Mesenchymal stem cell (in vitro differentiated cells and primary cell): ENCODE measurements at regions not wholly inside any gene's neighbourhood (a gene's known extent, or its start where the extent isn't known, plus 50 kb on each side); places are given as distances from the start of the nearest gene placed in this dataset.
"Not testable (repeated sequence)": the region's sequence is repeated elsewhere in the genome, so short reads cannot be mapped to it uniquely, and the experiment has no call there.

Source experiments
- DNase-seq: peaks from one replicate; pipeline ENCODE4 v3.0.0-alpha.2; 2013
- H2AFZ ChIP-seq: one replicate; pipeline ENCODE4 v1.6.1; 2013; ENCODE audit warnings: low read depth, mild to moderate bottlenecking, control low read depth, inconsistent platforms, low read length, moderate library complexity
- H2AK5ac ChIP-seq: 2 replicates; pipeline ENCODE4 v1.6.1; 2013; ENCODE audit warnings: low read length, moderate library complexity, mild to moderate bottlenecking, inconsistent platforms; ENCODE audit not compliant: severe bottlenecking
- H2BK120ac ChIP-seq: one replicate; pipeline ENCODE4 v1.6.1; 2013; ENCODE audit warnings: low read depth, mild to moderate bottlenecking, inconsistent platforms, low read length, moderate library complexity
- H2BK12ac ChIP-seq, 2 experiments: one replicate each; pipeline ENCODE4 v1.6.1; 2013; ENCODE audit warnings: inconsistent platforms in 2 of 2, low read length in 2 of 2, mild to moderate bottlenecking in 2 of 2, moderate library complexity in 2 of 2, control low read depth in 1 of 2
- H2BK15ac ChIP-seq: one replicate; pipeline ENCODE4 v1.6.1; 2013; ENCODE audit warnings: mild to moderate bottlenecking, low read depth, inconsistent platforms; ENCODE audit not compliant: poor library complexity, severe bottlenecking
- H2BK5ac ChIP-seq: 2 replicates; pipeline ENCODE4 v1.6.1; 2013; ENCODE audit warnings: low read depth, mild to moderate bottlenecking, low read length, control low read depth, inconsistent platforms; ENCODE audit not compliant: poor library complexity, severe bottlenecking
- H3K14ac ChIP-seq, 2 experiments: one replicate each; pipeline ENCODE4 v1.6.1; 2013; ENCODE audit warnings: inconsistent platforms in 2 of 2, low read length in 2 of 2, control low read depth in 1 of 2, mild to moderate bottlenecking in 1 of 2, moderate library complexity in 1 of 2
- H3K18ac ChIP-seq, 2 experiments: one replicate each; pipeline ENCODE4 v1.6.1; 2013; ENCODE audit warnings: inconsistent platforms in 2 of 2, low read length in 2 of 2, control low read depth in 1 of 2, low read depth in 1 of 2, mild to moderate bottlenecking in 1 of 2
- H3K23ac ChIP-seq, 2 experiments: one replicate each; pipeline ENCODE4 v1.6.1; 2013; ENCODE audit warnings: inconsistent platforms in 2 of 2, low read length in 2 of 2, mild to moderate bottlenecking in 2 of 2, moderate library complexity in 2 of 2, control low read depth in 1 of 2
- H3K27ac ChIP-seq: 2 replicates; pipeline ENCODE4 v1.5.1; 2013; ENCODE audit warnings: mild to moderate bottlenecking, moderate library complexity, low read length, control low read depth, inconsistent platforms; ENCODE audit not compliant: poor library complexity, severe bottlenecking
- H3K27me3 ChIP-seq, 2 experiments: 2 replicates each; pipeline versions ENCODE4 v1.6.1 to v1.7.0; 2013; ENCODE audit warnings: low read length in 2 of 2, mild to moderate bottlenecking in 2 of 2, moderate library complexity in 2 of 2, control low read depth in 1 of 2, inconsistent platforms in 1 of 2; ENCODE audit not compliant: control insufficient read depth in 1 of 2, insufficient read depth in 1 of 2
- H3K36me3 ChIP-seq, 2 experiments: 2 replicates each; pipeline versions ENCODE4 v1.6.1 to v1.7.0; 2013; ENCODE audit warnings: low read length in 2 of 2, control low read depth in 1 of 2, inconsistent platforms in 1 of 2, low read depth in 1 of 2, mild to moderate bottlenecking in 1 of 2; ENCODE audit not compliant: insufficient read depth in 2 of 2, control insufficient read depth in 1 of 2
- H3K4ac ChIP-seq, 2 experiments: one replicate each; pipeline ENCODE4 v1.6.1; 2013; ENCODE audit warnings: inconsistent platforms in 2 of 2, low read length in 2 of 2, mild to moderate bottlenecking in 2 of 2, moderate library complexity in 2 of 2, control low read depth in 1 of 2, low read depth in 1 of 2
- H3K4me1 ChIP-seq: 2 replicates; pipeline ENCODE4 v1.6.1; 2013; ENCODE audit warnings: low read depth, low read length, control low read depth; ENCODE audit not compliant: control insufficient read depth, insufficient read depth
- H3K4me2 ChIP-seq: 2 replicates; pipeline ENCODE4 v1.6.1; 2013; ENCODE audit warnings: low read length, mild to moderate bottlenecking, inconsistent platforms; ENCODE audit not compliant: poor library complexity, severe bottlenecking
- H3K4me3 ChIP-seq, 2 experiments: 2 replicates each; pipeline versions ENCODE4 v1.5.1 to v1.7.0; 2013; ENCODE audit warnings: low read length in 2 of 2, mild to moderate bottlenecking in 2 of 2, control low read depth in 1 of 2, low read depth in 1 of 2; ENCODE audit not compliant: insufficient read depth in 1 of 2
- H3K79me1 ChIP-seq: replicated peaks from 2 replicates; pipeline ENCODE4 v1.6.1; 2013; ENCODE audit warnings: mild to moderate bottlenecking, control low read depth, low read length, inconsistent platforms; ENCODE audit not compliant: poor library complexity, severe bottlenecking
- H3K9ac ChIP-seq: 2 replicates; pipeline ENCODE4 v1.7.0; 2013; ENCODE audit warnings: mild to moderate bottlenecking, low read length, moderate library complexity
- H3K9me3 ChIP-seq: 2 replicates; pipeline ENCODE4 v1.7.0; 2013; ENCODE audit warnings: mild to moderate bottlenecking, low read length; ENCODE audit not compliant: control insufficient read depth
- H4K8ac ChIP-seq: one replicate; pipeline ENCODE4 v1.6.1; 2013; ENCODE audit warnings: inconsistent platforms, mild to moderate bottlenecking, low read length, moderate library complexity
- H4K91ac ChIP-seq: one replicate; pipeline ENCODE4 v1.6.1; 2013; ENCODE audit warnings: mild to moderate bottlenecking, low read length, inconsistent platforms
- WGBS: methylation state at CpG from one replicate; pipeline ENCODE4 v1.1.7; 2013; ENCODE audit warnings: mixed read lengths; 5-methylcytosine and 5-hydroxymethylcytosine counted together

DNA sequence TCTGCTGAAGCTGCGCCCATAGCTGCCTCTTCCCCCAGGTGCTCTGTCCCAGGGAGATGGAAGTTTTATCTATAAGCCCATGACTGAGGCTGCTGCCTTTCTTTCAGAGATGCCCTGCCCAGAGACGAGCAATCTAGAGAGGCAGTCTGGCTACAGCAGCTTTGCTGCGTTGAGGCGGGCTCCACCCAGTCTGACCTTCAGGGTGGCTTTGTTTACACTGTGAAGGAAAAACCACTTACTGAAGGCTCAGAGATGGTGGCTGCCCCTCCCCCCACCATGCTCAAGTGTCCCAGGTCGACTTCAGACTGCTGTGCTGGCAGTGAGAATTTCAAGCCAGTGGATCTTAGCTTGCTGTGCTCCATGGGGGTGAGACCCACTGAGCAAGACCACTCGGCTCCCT lies 1029.9 kb upstream of the COX7C start:
- not testable (repeated sequence) for H3K27me3 ChIP-seq, H3K79me1 ChIP-seq, H4K91ac ChIP-seq, H2BK15ac ChIP-seq, H2AFZ ChIP-seq, H2BK120ac ChIP-seq, H2BK12ac ChIP-seq, H3K4ac ChIP-seq, H3K14ac ChIP-seq, H3K9ac ChIP-seq, H2AK5ac ChIP-seq, H3K18ac ChIP-seq, H3K36me3 ChIP-seq, H3K23ac ChIP-seq, H2BK5ac ChIP-seq, H4K8ac ChIP-seq, H3K27ac ChIP-seq, H3K4me3 ChIP-seq, H3K4me1 ChIP-seq, H3K4me2 ChIP-seq
- WGBS, result 25% methylated on average over 6 of the region's 6 CpGs
- H3K9me3 ChIP-seq, result peaks cover 17% of the 10 kb centered on the region
- DNase-seq, result peak; percentile 34

DNA sequence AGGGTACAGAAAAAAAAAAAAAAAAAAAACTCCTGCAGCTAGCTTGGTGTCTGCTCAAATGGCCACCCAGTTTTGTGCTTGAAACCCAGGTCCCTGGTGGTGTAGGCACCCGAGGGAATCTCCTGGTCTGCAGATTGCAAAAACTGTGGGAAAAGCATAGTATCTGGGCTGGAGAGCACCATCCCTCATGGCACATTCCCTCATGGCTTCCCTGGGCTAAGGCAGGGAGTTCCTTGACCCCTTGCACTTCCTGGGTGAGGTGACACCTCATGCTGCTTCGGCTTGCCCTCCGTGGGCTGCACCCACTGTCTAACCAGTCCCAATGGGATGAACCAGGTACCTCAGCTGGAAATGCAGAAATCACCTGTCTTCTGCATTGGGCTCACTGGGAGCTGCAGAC lies 1029.5 kb upstream of the COX7C start:
- H2BK5ac ChIP-seq, H3K79me1 ChIP-seq, H3K14ac ChIP-seq, H3K9ac ChIP-seq, H2BK120ac ChIP-seq, H4K91ac ChIP-seq, H3K23ac ChIP-seq, H4K8ac ChIP-seq, H3K27ac ChIP-seq, H2AFZ ChIP-seq, H3K36me3 ChIP-seq, DNase-seq, H3K4me1 ChIP-seq, H3K27me3 ChIP-seq, H2BK15ac ChIP-seq, H3K4ac ChIP-seq, H3K18ac ChIP-seq, H3K4me3 ChIP-seq, H2AK5ac ChIP-seq, H3K4me2 ChIP-seq: not testable (repeated sequence)
- Histone ChIP-seq H3K9me3 (peaks cover 17% of the 10 kb centered on the region), H2BK12ac (peak overlapping the region in 1 of 2 experiments; percentile 37)
- WGBS, result 94% methylated on average over 3 of the region's 3 CpGs

DNA sequence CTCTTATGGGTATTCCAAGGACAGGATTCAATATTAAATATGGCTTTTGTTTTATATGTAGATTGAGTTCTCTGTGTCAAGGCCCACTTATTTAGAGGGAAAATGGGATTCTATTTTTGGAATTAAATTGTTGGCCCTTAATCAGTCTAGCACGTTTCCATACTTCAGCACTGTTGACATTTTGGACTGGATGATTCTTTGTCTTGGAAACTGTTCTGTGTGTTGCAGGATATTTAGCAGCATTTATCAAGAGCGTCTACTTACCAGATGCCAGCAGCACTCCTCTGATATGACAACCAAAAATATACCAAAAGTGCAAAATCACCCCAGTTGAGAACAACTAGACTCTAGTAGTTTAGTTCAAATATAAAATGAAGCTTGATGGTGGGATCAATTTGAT lies 1027.0 kb upstream of the COX7C start:
- Histone ChIP-seq H3K23ac (no peak overlapping the region), H3K9ac (no peak overlapping the region), H2BK5ac (no peak overlapping the region), H3K4me3 (no peak overlapping the region), H3K18ac (no peak overlapping the region), H2BK12ac (no peak overlapping the region), H2BK15ac (no peak overlapping the region), H3K79me1 (no peaks in the 10 kb centered on the region), H2AK5ac (no peak overlapping the region), H4K8ac (no peak overlapping the region), H4K91ac (no peak overlapping the region), H2AFZ (no peak overlapping the region), H3K14ac (no peak overlapping the region), H3K36me3 (no peaks in the 10 kb centered on the region), H3K27ac (no peak overlapping the region), H3K27me3 (no peaks in the 10 kb centered on the region), H2BK120ac (no peak overlapping the region), H3K4me1 (no peaks in the 10 kb centered on the region), H3K9me3 (peaks cover 26% of the 10 kb centered on the region), H3K4ac (no peak overlapping the region), H3K4me2 (no peak overlapping the region)
- DNase-seq, result no peak
- WGBS, result 80% methylated on average over 1 of the region's 2 CpGs

DNA sequence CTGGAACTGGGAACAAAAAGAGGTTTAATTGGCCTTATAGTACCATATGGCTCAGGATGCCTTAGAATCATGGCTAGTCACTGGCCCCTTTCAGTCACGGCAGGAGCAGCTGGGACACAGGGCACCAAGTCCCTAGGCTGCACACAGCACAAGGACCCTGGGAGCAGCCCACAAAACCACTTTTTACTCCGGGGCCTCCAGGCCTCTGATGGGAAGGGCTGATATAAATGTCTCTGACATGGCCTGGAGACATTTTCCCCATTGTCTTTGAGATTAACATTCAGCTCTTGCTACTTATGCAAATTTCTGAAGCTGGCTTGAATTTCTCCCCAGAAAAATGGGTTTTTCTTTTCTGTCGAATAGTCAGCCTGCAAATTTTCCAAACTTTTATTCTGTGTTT lies 1026.4 kb upstream of the COX7C start:
- H2AK5ac ChIP-seq, result no peak overlapping the region
- no peak overlapping the region for H3K9ac ChIP-seq
- no peak overlapping the region for H3K4ac ChIP-seq
- no peak overlapping the region for H3K27ac ChIP-seq
- H3K4me2 ChIP-seq, result no peak overlapping the region
- no peak overlapping the region for H2BK120ac ChIP-seq
- no peak overlapping the region for H3K14ac ChIP-seq
- no peak overlapping the region for H2BK12ac ChIP-seq
- no peaks in the 10 kb centered on the region for H3K27me3 ChIP-seq
- H2BK15ac ChIP-seq, result no peak overlapping the region
- no peak overlapping the region for H4K8ac ChIP-seq
- WGBS, result 82% methylated on average over 3 of the region's 3 CpGs
- no peak for DNase-seq
- H3K23ac ChIP-seq, result no peak overlapping the region
- H2AFZ ChIP-seq, result no peak overlapping the region
- H3K4me3 ChIP-seq, result no peak overlapping the region
- no peak overlapping the region for H3K18ac ChIP-seq
- H2BK5ac ChIP-seq, result no peak overlapping the region
- no peaks in the 10 kb centered on the region for H3K36me3 ChIP-seq
- no peak overlapping the region for H4K91ac ChIP-seq
- H3K4me1 ChIP-seq, result no peaks in the 10 kb centered on the region
- H3K9me3 ChIP-seq, result peaks cover 20% of the 10 kb centered on the region
- no peaks in the 10 kb centered on the region for H3K79me1 ChIP-seq
